ENCODE measurements at regions not wholly inside any gene's neighbourhood (a gene's known extent, or its start where the extent isn't known, plus 50 kb on each side); places are given as distances from the start of the nearest gene placed in this dataset.

GRCh38 chr3:59593380-59593779 lies 543.6 kb upstream of the CFAP20DC start:
- TF ChIP-seq POLR2AphosphoS5 (IDR thresholded peaks at IDR 0.05; ENCODE audit: low read depth, low read length) (no peak), POLR2A (IDR thresholded peaks at IDR 0.05; ENCODE audit: low read depth, low read length) (no peak), TAF1 (IDR thresholded peaks at IDR 0.05; ENCODE audit: borderline replicate concordance, low read depth, low read length) (no peak)

Measured in GM12892 (cell line).